ENCODE measurements at regions not wholly inside any gene's neighbourhood (a gene's known extent, or its start where the extent isn't known, plus 50 kb on each side); places are given as distances from the start of the nearest gene placed in this dataset.

DNA sequence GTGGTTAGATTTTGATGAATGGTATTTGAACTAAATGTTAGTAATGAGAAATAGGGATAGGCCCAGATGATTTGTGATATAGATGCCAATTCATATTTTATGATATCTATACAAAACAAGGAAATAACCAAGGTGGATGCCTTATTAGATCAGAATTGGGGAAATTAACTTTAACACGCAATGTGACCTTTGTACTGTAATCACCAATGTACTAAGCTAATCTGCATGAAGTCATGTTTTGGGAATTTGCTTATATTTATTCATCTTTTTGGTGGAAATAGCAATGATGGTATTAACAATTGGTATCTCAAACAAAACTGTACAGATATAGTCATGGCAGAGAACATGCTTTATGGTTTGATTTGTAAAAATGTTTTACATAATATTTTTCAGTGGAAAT, 504.7 kb downstream of the PLCL1 start:
- no peak overlapping the region for H3K4me3 ChIP-seq (ENCODE audit: low read depth, low read length)
- no peak overlapping the region for H3K27ac ChIP-seq (ENCODE audit: extremely low read depth, low read depth, low read length)
- H3K4me1 ChIP-seq (ENCODE audit: control insufficient read depth, insufficient read depth, low read length) = peaks cover 4% of the 10 kb centered on the region; the same call in 1 of the 2 replicates
- ChIA-PET POLR2A (no interaction called here), CTCF (interaction anchor here (0.6 to 1.3 kb wide), 18 partner anchors 9 to 1599 kb away, joined by 3 to 11 read pairs (median 3); no protein-coding TSS in a partner anchor)
- H3K9me3 ChIP-seq (ENCODE audit: control insufficient read depth, insufficient read depth, low read depth, low read length) = no peaks in the 10 kb centered on the region
- TF ChIP-seq SP3 (tag by site-specific recombination; IDR thresholded peaks at IDR 0.05) = no peak
- TF ChIP-seq ZNF660 (tag by site-specific recombination; IDR thresholded peaks at IDR 0.05) = no peak
- no peak for TF ChIP-seq ZNF558 (tag by site-specific recombination; IDR thresholded peaks at IDR 0.05)
- TF ChIP-seq, protein P1, sequence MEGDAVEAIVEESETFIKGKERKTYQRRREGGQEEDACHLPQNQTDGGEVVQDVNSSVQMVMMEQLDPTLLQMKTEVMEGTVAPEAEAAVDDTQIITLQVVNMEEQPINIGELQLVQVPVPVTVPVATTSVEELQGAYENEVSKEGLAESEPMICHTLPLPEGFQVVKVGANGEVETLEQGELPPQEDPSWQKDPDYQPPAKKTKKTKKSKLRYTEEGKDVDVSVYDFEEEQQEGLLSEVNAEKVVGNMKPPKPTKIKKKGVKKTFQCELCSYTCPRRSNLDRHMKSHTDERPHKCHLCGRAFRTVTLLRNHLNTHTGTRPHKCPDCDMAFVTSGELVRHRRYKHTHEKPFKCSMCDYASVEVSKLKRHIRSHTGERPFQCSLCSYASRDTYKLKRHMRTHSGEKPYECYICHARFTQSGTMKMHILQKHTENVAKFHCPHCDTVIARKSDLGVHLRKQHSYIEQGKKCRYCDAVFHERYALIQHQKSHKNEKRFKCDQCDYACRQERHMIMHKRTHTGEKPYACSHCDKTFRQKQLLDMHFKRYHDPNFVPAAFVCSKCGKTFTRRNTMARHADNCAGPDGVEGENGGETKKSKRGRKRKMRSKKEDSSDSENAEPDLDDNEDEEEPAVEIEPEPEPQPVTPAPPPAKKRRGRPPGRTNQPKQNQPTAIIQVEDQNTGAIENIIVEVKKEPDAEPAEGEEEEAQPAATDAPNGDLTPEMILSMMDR (tag by site-specific recombination; IDR thresholded peaks at IDR 0.05) = no peak
- TF ChIP-seq, protein P2, sequence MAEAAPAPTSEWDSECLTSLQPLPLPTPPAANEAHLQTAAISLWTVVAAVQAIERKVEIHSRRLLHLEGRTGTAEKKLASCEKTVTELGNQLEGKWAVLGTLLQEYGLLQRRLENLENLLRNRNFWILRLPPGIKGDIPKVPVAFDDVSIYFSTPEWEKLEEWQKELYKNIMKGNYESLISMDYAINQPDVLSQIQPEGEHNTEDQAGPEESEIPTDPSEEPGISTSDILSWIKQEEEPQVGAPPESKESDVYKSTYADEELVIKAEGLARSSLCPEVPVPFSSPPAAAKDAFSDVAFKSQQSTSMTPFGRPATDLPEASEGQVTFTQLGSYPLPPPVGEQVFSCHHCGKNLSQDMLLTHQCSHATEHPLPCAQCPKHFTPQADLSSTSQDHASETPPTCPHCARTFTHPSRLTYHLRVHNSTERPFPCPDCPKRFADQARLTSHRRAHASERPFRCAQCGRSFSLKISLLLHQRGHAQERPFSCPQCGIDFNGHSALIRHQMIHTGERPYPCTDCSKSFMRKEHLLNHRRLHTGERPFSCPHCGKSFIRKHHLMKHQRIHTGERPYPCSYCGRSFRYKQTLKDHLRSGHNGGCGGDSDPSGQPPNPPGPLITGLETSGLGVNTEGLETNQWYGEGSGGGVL (tag by site-specific recombination; IDR thresholded peaks at IDR 0.05) = no peak
- TF ChIP-seq, protein P3, sequence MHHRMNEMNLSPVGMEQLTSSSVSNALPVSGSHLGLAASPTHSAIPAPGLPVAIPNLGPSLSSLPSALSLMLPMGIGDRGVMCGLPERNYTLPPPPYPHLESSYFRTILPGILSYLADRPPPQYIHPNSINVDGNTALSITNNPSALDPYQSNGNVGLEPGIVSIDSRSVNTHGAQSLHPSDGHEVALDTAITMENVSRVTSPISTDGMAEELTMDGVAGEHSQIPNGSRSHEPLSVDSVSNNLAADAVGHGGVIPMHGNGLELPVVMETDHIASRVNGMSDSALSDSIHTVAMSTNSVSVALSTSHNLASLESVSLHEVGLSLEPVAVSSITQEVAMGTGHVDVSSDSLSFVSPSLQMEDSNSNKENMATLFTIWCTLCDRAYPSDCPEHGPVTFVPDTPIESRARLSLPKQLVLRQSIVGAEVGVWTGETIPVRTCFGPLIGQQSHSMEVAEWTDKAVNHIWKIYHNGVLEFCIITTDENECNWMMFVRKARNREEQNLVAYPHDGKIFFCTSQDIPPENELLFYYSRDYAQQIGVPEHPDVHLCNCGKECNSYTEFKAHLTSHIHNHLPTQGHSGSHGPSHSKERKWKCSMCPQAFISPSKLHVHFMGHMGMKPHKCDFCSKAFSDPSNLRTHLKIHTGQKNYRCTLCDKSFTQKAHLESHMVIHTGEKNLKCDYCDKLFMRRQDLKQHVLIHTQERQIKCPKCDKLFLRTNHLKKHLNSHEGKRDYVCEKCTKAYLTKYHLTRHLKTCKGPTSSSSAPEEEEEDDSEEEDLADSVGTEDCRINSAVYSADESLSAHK (tag by site-specific recombination; IDR thresholded peaks at IDR 0.05) = no peak
- no peak for TF ChIP-seq SCRT2 (tag by site-specific recombination; IDR thresholded peaks at IDR 0.05)
- TF ChIP-seq, protein P4, sequence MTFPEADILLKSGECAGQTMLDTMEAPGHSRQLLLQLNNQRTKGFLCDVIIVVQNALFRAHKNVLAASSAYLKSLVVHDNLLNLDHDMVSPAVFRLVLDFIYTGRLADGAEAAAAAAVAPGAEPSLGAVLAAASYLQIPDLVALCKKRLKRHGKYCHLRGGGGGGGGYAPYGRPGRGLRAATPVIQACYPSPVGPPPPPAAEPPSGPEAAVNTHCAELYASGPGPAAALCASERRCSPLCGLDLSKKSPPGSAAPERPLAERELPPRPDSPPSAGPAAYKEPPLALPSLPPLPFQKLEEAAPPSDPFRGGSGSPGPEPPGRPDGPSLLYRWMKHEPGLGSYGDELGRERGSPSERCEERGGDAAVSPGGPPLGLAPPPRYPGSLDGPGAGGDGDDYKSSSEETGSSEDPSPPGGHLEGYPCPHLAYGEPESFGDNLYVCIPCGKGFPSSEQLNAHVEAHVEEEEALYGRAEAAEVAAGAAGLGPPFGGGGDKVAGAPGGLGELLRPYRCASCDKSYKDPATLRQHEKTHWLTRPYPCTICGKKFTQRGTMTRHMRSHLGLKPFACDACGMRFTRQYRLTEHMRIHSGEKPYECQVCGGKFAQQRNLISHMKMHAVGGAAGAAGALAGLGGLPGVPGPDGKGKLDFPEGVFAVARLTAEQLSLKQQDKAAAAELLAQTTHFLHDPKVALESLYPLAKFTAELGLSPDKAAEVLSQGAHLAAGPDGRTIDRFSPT (tag by site-specific recombination; IDR thresholded peaks at IDR 0.05) = no peak
- TF ChIP-seq ZNF555 (tag by site-specific recombination; conservative IDR thresholded peaks at IDR 0.05) = no peak
- no peak for TF ChIP-seq MZF1 (tag by site-specific recombination; IDR thresholded peaks at IDR 0.05; ENCODE audit: borderline replicate concordance)
- no peak for TF ChIP-seq ZNF423 (tag by site-specific recombination; IDR thresholded peaks at IDR 0.05)
- TF ChIP-seq, protein P5, sequence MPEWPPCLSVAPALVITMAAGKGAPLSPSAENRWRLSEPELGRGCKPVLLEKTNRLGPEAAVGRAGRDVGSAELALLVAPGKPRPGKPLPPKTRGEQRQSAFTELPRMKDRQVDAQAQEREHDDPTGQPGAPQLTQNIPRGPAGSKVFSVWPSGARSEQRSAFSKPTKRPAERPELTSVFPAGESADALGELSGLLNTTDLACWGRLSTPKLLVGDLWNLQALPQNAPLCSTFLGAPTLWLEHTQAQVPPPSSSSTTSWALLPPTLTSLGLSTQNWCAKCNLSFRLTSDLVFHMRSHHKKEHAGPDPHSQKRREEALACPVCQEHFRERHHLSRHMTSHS (tag by site-specific recombination; IDR thresholded peaks at IDR 0.05) = no peak
- TF ChIP-seq, protein P6, sequence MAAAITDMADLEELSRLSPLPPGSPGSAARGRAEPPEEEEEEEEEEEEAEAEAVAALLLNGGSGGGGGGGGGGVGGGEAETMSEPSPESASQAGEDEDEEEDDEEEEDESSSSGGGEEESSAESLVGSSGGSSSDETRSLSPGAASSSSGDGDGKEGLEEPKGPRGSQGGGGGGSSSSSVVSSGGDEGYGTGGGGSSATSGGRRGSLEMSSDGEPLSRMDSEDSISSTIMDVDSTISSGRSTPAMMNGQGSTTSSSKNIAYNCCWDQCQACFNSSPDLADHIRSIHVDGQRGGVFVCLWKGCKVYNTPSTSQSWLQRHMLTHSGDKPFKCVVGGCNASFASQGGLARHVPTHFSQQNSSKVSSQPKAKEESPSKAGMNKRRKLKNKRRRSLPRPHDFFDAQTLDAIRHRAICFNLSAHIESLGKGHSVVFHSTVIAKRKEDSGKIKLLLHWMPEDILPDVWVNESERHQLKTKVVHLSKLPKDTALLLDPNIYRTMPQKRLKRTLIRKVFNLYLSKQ (tag by site-specific recombination; IDR thresholded peaks at IDR 0.05; ENCODE audit: borderline replicate concordance) = no peak
- no peaks in the 10 kb centered on the region for H3K36me3 ChIP-seq (ENCODE audit: control insufficient read depth in 2 of 2, insufficient read depth in 1 of 2, low read length in 2 of 2)

DNA sequence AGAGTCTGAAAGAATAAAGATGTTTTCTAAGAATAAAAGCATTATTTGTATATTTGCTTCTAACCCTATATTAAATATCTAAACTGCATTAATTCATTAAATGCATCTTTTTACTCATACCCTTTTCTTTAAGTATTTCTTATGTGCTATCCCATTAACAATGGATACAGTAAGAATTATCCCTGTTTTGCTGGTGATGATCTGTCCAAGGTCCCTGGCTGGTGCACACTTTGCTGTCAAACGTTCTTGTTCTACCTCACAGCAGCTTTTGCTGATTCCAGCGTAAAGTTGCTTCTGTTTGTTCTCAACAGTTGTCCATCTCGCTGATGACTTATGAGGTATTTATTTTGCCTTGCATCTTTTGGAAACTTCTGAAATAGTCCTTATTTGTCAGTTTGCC, 504.0 kb downstream of the PLCL1 start:
- Histone ChIP-seq H3K36me3 (ENCODE audit: control insufficient read depth in 2 of 2, insufficient read depth in 1 of 2, low read length in 2 of 2) (no peaks in the 10 kb centered on the region), H3K27ac (ENCODE audit: extremely low read depth, low read depth, low read length) (no peak overlapping the region), H3K4me1 (ENCODE audit: control insufficient read depth, insufficient read depth, low read length) (peaks cover 4% of the 10 kb centered on the region; the same call in 1 of the 2 replicates), H3K4me3 (ENCODE audit: low read depth, low read length) (no peak overlapping the region), H3K9me3 (ENCODE audit: control insufficient read depth, insufficient read depth, low read depth, low read length) (no peaks in the 10 kb centered on the region)
- POLR2A ChIA-PET = no interaction called here
- CTCF ChIA-PET = interaction anchor here (0.7 kb wide), 1 partner anchor 11 kb away, joined by 3 read pairs; no protein-coding TSS in a partner anchor
- TF ChIP-seq ZNF239 (tag by site-specific recombination; IDR thresholded peaks at IDR 0.05) (no peak), GLI2 (tag by site-specific recombination; IDR thresholded peaks at IDR 0.05; ENCODE audit: borderline replicate concordance, low read depth) (no peak), ZEB2 (tag by site-specific recombination; IDR thresholded peaks at IDR 0.05) (no peak)
- TF ChIP-seq, protein P7, sequence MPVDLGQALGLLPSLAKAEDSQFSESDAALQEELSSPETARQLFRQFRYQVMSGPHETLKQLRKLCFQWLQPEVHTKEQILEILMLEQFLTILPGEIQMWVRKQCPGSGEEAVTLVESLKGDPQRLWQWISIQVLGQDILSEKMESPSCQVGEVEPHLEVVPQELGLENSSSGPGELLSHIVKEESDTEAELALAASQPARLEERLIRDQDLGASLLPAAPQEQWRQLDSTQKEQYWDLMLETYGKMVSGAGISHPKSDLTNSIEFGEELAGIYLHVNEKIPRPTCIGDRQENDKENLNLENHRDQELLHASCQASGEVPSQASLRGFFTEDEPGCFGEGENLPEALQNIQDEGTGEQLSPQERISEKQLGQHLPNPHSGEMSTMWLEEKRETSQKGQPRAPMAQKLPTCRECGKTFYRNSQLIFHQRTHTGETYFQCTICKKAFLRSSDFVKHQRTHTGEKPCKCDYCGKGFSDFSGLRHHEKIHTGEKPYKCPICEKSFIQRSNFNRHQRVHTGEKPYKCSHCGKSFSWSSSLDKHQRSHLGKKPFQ (tag by site-specific recombination; IDR thresholded peaks at IDR 0.05) = no peak
- TF ChIP-seq, protein P8, sequence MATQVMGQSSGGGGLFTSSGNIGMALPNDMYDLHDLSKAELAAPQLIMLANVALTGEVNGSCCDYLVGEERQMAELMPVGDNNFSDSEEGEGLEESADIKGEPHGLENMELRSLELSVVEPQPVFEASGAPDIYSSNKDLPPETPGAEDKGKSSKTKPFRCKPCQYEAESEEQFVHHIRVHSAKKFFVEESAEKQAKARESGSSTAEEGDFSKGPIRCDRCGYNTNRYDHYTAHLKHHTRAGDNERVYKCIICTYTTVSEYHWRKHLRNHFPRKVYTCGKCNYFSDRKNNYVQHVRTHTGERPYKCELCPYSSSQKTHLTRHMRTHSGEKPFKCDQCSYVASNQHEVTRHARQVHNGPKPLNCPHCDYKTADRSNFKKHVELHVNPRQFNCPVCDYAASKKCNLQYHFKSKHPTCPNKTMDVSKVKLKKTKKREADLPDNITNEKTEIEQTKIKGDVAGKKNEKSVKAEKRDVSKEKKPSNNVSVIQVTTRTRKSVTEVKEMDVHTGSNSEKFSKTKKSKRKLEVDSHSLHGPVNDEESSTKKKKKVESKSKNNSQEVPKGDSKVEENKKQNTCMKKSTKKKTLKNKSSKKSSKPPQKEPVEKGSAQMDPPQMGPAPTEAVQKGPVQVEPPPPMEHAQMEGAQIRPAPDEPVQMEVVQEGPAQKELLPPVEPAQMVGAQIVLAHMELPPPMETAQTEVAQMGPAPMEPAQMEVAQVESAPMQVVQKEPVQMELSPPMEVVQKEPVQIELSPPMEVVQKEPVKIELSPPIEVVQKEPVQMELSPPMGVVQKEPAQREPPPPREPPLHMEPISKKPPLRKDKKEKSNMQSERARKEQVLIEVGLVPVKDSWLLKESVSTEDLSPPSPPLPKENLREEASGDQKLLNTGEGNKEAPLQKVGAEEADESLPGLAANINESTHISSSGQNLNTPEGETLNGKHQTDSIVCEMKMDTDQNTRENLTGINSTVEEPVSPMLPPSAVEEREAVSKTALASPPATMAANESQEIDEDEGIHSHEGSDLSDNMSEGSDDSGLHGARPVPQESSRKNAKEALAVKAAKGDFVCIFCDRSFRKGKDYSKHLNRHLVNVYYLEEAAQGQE (tag by site-specific recombination; IDR thresholded peaks at IDR 0.05) = peak; percentile 67; the same call in 1 of the 2 replicates
